ENCODE measurements at regions not wholly inside any gene's neighbourhood (a gene's known extent, or its start where the extent isn't known, plus 50 kb on each side); places are given as distances from the start of the nearest gene placed in this dataset.

DNA sequence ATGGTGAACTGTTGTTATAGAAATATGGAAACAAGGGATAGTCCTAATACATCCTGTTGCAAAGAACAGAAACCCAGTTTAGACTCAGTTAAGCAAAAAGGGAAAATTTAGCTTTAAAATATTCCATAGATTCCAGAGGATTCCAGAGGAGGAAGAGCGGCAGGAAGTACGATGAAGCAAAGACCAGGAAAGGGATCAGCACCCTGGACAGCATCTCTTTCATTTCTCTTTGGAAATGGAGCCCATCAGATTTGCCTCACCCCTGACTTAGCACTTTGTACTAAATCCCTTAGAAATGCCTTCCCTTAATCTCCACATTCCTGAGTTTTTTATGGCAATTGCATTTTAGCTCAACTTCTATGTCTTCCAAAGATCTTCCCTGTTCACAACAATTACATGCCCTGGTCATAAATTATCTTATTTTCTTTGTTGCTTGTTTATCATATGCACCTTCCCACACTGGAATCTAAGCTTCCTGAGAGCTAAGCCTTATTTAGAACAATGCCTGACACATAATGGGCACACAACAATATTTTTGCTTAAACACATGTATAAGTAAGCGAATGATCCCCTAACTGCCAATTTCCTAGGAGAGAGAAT is 150.0 kb upstream of the RBFOX1 start:
- no peak for TF ChIP-seq POLR2AphosphoS5 (IDR thresholded peaks at IDR 0.05; ENCODE audit: low read depth, low read length)
- no peak for TF ChIP-seq POLR2A (IDR thresholded peaks at IDR 0.05; ENCODE audit: low read depth, low read length)
- no peak for TF ChIP-seq TAF1 (IDR thresholded peaks at IDR 0.05; ENCODE audit: borderline replicate concordance, low read depth, low read length)

Data from GM12892 (cell line).